GM21447 (cell line): ENCODE measurements at regions not wholly inside any gene's neighbourhood (a gene's known extent, or its start where the extent isn't known, plus 50 kb on each side); places are given as distances from the start of the nearest gene placed in this dataset.

Source experiments
- ATAC-seq: cut with Tn5 transposase; IDR thresholded peaks from one replicate; pipeline ENCODE4 v1.9.1; 2021; ENCODE audit not compliant: unreplicated experiment

GRCh38 chr1:217214551-217214950, 416.3 kb downstream of the GPATCH2 start:
- no peak for ATAC-seq

- no peak for ATAC-seq
Measured at GRCh38 chr1:217211486-217211885, 419.4 kb downstream of the GPATCH2 start.

- no peak for ATAC-seq
Measured at GRCh38 chr1:217205578-217205977, 425.3 kb downstream of the GPATCH2 start.

- no peak for ATAC-seq
Measured at GRCh38 chr1:217196616-217197015, 434.3 kb downstream of the GPATCH2 start.

GRCh38 chr1:217193151-217193550, 437.7 kb downstream of the GPATCH2 start:
- ATAC-seq, result no peak

- no peak for ATAC-seq
Measured at GRCh38 chr1:217191441-217191840, 439.4 kb downstream of the GPATCH2 start.

GRCh38 chr1:217190359-217190758, 440.5 kb downstream of the GPATCH2 start:
- no peak for ATAC-seq

- no peak for ATAC-seq
Measured at GRCh38 chr1:217189362-217189761, 441.5 kb downstream of the GPATCH2 start.

GRCh38 chr1:217188280-217189237, 442.3 kb downstream of the GPATCH2 start:
- no peak for ATAC-seq

- no peak for ATAC-seq
Measured at GRCh38 chr1:217186664-217187063, 444.2 kb downstream of the GPATCH2 start.

- ATAC-seq, result no peak
Measured at GRCh38 chr1:217184854-217185253, 446.0 kb downstream of the GPATCH2 start.

GRCh38 chr1:217182992-217183391, 447.9 kb downstream of the GPATCH2 start:
- no peak for ATAC-seq

- no peak for ATAC-seq
Measured at GRCh38 chr1:217181756-217182155, 449.1 kb downstream of the GPATCH2 start.

- no peak for ATAC-seq
Measured at GRCh38 chr1:217181176-217181746, 449.6 kb downstream of the GPATCH2 start.

GRCh38 chr1:217180443-217180842, 450.4 kb downstream of the GPATCH2 start:
- ATAC-seq, result no peak

- no peak for ATAC-seq
Measured at GRCh38 chr1:217164403-217164802, 441.2 kb upstream of the ESRRG start.

- no peak for ATAC-seq
Measured at GRCh38 chr1:217153361-217153760, 430.1 kb upstream of the ESRRG start.

GRCh38 chr1:217150366-217150765, 427.1 kb upstream of the ESRRG start:
- ATAC-seq, result no peak

GRCh38 chr1:217149791-217150190, 426.6 kb upstream of the ESRRG start:
- ATAC-seq, result no peak

- no peak for ATAC-seq
Measured at GRCh38 chr1:217141711-217142110, 418.5 kb upstream of the ESRRG start.

GRCh38 chr1:217140041-217140901, 417.0 kb upstream of the ESRRG start:
- ATAC-seq, result no peak
